Hepatocyte (in vitro differentiated cells): ENCODE measurements at regions not wholly inside any gene's neighbourhood (a gene's known extent, or its start where the extent isn't known, plus 50 kb on each side); places are given as distances from the start of the nearest gene placed in this dataset.

Source experiments
- EZH2 ChIP-seq: fragments of 200-600 bp; sonication (generic); IDR thresholded peaks from 2 replicates; pipeline ENCODE4 v1.6.1; 2016; ENCODE audit warnings: antibody characterized with exemption, mild to moderate bottlenecking, borderline replicate concordance
- EZH2phosphoT487 ChIP-seq: fragments of 200-600 bp; sonication (generic); IDR thresholded peaks from one replicate; pipeline ENCODE4 v1.6.1; 2018; ENCODE audit warnings: antibody characterized with exemption, mild to moderate bottlenecking, low read depth, moderate library complexity; ENCODE audit not compliant: unreplicated experiment, severe bottlenecking
- TF ChIP-seq, protein P1 (sequence below): fragments of 200-600 bp; sonication (generic); IDR thresholded peaks from 2 replicates; pipeline ENCODE4 v1.5.1; 2016; ENCODE audit warnings: antibody characterized with exemption, mild to moderate bottlenecking; ENCODE audit not compliant: poor library complexity

DNA sequence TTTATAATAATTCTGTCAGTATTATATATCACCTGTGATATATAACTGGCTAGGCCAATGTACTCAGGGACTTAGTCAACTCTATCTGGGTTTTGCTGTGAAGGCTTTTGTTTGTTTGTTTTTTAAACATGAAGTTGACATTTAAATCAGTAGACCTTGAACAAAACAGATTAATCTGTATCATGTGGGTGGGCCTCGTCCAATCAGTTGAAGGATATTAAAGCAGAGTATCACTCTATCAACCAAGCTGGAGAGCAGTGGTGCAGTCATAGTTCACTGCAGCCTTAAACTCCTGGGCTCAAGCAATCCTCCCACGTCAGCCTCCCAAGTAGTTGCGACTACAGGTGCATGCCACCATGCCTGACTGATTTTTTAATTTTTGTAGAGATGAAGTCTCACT, 870.2 kb downstream of the TYW1 start:
- TF ChIP-seq, protein P1, sequence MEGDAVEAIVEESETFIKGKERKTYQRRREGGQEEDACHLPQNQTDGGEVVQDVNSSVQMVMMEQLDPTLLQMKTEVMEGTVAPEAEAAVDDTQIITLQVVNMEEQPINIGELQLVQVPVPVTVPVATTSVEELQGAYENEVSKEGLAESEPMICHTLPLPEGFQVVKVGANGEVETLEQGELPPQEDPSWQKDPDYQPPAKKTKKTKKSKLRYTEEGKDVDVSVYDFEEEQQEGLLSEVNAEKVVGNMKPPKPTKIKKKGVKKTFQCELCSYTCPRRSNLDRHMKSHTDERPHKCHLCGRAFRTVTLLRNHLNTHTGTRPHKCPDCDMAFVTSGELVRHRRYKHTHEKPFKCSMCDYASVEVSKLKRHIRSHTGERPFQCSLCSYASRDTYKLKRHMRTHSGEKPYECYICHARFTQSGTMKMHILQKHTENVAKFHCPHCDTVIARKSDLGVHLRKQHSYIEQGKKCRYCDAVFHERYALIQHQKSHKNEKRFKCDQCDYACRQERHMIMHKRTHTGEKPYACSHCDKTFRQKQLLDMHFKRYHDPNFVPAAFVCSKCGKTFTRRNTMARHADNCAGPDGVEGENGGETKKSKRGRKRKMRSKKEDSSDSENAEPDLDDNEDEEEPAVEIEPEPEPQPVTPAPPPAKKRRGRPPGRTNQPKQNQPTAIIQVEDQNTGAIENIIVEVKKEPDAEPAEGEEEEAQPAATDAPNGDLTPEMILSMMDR = no peak
- TF ChIP-seq EZH2 (no peak), EZH2phosphoT487 (no peak)
